ENCODE measurements at regions not wholly inside any gene's neighbourhood (a gene's known extent, or its start where the extent isn't known, plus 50 kb on each side); places are given as distances from the start of the nearest gene placed in this dataset.
A peak's percentile ranks its signal among the peaks of the same experiment; 100 is the strongest.

DNA sequence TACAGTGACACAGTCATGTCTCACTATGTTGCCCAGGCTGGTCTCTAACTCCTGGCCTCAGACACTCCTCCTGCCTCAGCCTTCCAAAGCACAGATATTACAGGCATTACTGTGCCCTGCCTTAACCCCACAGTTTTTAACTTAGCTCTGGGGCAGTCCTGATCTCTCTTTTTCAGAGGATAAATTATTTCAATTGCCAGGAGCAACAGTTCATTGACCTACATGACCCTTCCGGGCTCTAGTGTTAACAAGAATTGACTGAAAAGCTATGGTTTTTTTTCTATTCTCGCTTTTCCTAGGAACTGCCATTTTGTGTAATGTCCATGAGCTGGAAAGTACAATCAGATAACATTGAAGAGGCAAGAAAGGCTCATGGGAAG is 92.8 kb downstream of the HNRNPLL start:
- DNase-seq (ENCODE audit: low read depth in 4 of 4, low spot score in 3 of 4), result no peak

DNA sequence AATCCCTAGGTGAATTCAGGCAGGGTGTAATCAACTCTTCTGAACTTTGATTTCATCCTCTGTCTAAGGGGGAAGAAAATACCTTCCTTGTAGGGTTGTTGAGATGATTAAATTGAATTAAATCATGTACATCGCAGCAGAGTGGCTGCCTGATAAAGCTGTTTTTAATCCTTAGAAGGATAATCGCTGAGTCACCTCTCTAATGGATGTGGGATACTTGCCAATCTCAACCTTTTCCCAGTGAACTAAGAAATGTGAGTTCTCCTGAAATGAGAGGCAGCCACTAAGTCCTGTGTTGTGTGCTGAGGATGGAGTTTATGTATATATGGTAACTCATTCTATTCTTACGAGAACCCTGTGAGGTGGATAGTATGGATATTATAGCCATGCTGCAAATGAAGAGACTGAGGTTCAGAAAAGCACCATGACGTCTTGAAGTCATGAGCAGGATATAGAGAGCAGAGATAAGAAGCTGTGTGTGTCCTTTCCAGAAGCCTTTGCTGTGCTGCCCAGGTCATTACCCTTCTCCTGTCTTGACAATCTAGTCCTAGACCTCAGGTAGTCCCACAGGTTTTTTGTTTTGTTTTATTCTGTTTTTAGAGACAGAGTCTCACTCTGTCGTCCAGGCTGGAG is 93.3 kb downstream of the HNRNPLL start:
- no peak for DNase-seq (ENCODE audit: low read depth in 4 of 4, low spot score in 3 of 4)

DNA sequence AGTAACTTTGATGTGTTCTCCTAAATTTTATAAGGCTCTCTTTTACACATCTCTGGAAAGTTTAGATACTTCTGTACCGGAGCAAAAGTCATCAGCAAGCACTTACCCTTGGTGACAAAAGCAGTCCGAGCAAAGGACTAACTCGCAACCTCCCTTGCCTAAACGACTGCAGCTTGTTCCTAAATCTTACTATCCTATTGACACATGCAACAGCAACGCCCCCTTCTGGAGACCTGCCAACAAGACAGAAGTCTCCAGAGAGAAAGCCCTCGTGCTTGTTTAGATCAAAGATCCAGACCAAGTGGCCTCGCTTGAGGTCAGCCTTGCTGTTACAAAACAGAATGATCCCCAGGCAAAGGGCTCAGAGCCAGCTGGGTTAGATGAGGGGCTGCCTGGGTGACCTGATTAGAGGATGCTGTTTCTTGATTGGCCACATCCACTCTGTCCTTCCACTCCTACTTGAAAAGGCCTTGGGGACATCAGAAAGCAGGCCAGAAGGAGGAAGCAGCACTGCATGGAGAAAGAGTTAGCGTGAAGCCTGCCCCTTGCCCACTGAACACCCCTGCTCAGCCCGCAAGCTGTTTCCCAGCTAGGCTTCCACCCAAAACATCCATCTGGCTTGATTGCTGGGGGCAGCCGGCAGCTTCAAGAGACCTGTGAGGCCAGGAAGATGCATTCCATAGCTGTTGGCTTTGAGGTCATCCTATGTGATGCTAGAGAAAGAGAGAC is 94.3 kb downstream of the HNRNPLL start:
- peak; percentile 77 to 85 (median 83) for DNase-seq (ENCODE audit: low read depth in 4 of 4, low spot score in 3 of 4)

DNA sequence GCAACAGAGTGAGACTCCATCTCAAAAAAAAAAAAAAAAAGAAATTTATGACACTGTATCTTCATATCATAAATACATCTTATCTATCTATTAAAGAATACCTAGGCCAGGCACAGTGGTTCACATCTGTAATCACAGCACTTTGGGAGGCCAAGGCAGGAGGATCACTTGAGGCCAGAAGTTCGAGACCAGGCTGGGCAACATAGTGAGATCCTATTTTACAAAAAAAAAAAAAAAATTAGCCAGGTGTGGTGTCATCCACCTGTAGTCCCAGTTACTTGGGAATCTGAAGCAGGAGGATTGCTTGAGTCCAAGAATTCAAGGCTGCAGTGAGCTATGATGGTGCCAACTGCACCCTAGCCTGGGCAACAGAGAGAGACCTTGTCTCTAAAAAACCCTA is 95.0 kb downstream of the HNRNPLL start:
- DNase-seq (ENCODE audit: low read depth in 4 of 4, low spot score in 3 of 4), result no peak

DNA sequence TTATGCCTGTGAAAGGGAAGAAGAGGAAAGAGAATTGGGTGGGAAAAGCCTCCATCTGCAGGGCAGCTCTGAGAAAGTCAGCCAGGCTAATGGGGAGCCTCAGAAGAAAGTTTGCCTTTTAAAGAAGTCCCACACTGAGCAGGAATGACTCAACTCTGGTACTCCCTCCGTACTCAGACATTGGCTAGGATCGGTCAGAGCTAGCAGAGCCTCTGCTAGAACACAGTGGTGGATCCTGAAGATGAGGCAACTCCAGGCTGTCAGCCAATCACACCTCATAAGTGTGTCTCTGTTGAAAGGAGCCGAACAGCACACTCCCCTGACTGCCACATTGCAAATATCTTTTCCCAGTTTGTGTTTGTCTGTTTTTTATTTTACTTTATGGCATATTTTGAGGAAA is 96.9 kb downstream of the HNRNPLL start:
- no peak for DNase-seq (ENCODE audit: low read depth in 4 of 4, low spot score in 3 of 4)

DNA sequence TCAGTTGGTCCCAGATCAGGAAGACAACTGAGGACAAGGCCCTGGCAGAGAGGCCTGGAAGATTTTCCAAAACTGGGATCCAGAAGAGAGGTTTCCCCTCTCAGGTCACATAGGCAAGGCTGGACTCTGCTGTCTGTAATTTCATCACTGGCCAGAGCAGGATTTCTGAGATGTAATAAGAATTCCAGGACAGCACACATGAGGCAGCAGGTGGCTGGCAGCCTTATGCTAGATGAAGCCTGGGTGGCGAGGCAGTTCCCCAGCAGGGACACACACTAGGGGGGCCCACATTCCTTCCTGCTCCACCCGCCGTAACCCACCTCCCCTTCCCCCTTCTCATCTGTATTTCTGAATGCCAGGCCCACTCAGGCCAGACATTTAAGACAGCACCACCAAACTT is 98.6 kb downstream of the HNRNPLL start:
- no peak for DNase-seq (ENCODE audit: low read depth in 4 of 4, low spot score in 3 of 4)

DNA sequence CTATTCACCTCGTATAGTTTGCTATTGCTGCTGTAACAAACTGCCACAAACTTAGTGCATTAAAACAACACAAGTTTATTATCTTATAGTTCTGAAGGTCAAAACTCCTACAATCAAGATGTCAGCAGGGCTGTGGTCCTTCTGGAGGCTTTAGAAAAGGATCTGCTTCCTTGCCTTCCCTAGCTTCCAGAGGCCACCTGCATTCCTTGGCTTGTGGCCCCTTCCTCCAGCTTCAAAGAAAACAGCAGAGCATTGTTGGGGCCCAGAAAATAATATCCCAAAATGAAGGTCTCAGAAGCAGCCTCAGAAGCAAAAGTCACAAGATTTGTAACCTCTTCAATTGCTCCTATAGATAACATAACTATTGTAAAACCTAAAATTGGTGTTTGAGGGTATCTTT is 100.6 kb downstream of the HNRNPLL start:
- no peak for DNase-seq (ENCODE audit: low read depth in 4 of 4, low spot score in 3 of 4)

DNA sequence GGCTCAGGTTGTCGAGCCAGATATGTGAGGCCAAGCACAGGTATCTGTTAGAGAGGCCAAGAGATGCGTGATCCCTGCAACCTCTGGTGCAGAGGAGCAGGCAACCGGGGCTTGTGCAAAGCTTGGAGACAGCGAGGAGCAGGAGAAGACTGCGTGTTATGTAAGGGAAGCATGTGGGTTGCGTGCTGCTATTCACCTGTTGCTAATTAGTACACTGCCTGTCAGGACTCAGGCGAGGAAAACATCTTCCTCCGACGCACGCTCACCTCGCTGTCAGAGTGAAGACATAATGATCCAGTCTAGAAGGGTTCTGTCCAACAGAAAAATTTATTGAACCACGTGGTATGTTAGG is 102.5 kb downstream of the HNRNPLL start:
- DNase-seq (ENCODE audit: low read depth in 4 of 4, low spot score in 3 of 4), result no peak

DNA sequence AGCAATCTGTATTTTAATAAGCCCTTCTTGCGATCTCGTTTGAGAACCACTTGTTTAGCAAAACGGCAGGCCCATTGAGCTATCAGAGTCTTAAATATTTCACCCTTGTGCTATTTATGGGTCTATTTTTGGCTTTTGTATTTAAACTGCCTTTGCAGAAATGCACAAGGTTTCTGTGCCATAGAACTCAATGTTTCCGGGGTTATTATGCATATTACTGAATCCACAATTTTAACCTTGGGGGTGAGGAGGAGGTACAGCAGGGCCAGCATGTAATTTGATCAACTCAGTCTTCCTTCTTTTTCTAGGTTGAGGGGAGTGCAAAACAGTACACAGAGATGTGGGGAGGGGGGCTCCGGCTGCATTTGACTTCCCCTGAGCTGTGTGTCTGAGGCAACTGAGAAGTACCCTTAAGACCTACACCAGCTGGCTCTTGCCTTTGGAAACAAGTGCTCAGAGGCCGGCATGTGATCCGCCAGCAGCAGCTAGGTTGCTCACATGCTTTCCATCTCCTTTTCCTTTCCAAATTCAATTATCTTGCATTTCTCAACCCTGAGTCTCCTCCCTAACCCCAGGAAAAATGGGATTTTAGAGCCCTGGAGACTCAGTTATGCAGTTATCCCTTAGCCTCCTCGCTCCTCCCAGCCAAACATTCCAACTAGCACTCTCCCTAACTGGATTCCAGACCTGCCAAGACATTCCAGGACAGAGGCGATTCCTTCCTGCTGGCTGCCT is 103.0 kb downstream of the HNRNPLL start:
- no peak for DNase-seq (ENCODE audit: low read depth in 4 of 4, low spot score in 3 of 4)

DNA sequence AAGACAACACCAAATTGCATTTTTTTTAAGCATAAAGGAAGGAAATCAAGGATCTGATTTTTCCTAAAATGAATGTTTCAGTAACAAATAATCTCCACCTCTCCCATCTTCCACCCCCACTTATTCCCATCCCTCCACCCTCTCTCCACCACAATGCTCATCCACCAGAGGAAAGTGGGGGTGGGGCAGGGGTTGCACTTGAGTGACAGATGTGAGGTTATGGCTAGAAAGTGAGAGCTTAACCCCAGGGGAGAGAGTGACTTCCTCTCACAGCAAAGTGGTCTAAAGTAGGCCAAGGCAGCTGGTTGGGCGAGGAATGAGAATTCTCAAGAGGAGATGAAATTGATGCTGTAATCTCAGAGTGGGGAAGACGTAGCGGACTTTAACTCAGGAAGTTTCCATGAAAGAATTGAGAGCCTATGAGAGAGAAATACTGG is 104.7 kb downstream of the HNRNPLL start:
- DNase-seq (ENCODE audit: low read depth in 4 of 4, low spot score in 3 of 4), result no peak

DNA sequence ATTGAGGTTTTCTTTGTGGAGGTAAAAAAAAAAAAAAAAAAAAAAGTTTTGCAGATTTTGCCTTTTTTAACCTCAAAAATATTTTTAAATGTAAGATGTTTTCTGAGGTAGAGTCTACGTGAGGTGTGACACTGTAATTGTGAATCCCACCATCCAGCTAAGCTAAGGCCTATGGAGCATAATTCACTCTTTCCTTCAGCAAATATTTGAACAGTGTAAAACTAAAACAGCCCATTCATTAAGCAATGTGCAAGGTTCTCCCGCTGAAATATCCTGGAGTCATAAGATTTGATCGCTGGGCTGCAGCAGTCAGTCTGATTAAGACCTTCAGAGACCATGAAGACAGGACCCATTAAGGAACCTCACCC is 105.1 kb downstream of the HNRNPLL start:
- no peak for DNase-seq (ENCODE audit: low read depth in 4 of 4, low spot score in 3 of 4)

DNA sequence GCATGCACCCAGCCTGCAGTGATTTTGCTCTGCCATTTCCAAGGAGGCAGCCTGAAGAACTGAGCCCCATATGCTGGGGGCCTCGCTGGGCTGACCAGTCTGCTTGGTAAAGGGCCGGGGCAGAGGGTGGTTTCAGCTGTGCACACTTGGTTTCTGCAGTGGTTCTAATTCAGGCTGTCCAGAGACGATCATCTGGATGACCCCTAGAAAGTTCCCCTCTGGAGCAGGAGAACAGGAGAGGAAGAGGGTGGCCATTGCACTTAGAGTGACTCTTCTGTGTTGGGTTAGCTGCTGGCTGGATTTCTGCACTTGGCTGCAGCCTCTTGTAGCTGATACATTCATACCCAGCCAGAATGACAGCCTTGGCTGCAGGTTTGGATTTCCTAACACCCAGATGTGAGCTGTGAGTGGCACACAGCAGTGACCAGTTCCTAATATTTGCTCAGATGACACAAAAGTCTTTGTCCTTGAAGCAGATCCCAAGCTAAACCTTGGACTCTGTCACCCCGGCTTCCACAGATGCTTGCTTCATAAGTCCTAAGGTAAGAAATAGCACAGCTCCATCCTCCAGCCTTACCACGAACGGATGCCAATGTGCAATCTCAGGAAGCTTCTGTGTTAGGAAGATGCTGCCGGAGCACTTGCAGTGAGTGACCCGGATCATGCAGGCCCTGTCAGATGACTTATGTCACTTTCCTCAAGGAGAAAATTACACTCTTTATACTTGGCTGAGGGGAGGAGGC is 105.6 kb downstream of the HNRNPLL start:
- DNase-seq (ENCODE audit: low read depth in 4 of 4, low spot score in 3 of 4), result no peak

DNA sequence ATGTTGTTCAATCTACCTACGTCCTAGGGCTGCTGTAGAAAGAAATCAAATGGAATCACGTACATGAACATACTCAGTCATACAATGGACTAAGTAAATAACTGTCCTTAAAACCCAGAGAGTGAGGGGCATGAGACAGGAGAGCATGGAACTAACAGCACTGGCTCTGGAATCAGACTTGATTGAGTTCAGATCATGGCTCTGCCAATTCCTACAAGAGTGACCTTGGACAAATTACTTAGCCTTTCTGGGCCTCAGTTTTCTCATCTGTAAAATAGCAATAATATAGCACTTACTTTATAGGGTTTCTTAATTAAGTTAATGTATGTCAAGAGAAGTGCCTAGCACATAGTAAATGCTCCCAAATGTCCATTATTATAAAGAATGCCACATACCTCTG is 106.8 kb downstream of the HNRNPLL start:
- DNase-seq (ENCODE audit: low read depth in 4 of 4, low spot score in 3 of 4), result no peak

DNA sequence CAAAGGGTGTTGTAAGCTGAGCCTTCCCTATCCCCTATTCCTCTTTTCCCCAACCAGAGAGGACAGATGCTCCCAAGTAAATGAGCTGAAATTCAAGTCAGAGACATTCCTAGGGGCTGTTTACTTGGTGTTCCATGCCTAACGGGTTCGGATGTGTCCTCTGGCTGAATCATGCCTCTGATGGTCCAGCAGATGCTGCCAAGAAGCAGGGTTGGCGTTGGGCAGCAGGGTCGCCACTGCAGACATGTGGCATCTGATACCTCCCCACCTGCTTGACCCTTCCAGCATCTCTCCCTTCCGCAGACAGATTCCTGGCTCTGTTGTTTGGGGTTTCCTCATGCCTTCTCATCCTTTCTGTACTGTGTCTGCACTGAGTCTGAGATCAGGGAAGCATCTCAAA is 108.3 kb downstream of the HNRNPLL start:
- DNase-seq (ENCODE audit: low read depth in 4 of 4, low spot score in 3 of 4), result no peak

DNA sequence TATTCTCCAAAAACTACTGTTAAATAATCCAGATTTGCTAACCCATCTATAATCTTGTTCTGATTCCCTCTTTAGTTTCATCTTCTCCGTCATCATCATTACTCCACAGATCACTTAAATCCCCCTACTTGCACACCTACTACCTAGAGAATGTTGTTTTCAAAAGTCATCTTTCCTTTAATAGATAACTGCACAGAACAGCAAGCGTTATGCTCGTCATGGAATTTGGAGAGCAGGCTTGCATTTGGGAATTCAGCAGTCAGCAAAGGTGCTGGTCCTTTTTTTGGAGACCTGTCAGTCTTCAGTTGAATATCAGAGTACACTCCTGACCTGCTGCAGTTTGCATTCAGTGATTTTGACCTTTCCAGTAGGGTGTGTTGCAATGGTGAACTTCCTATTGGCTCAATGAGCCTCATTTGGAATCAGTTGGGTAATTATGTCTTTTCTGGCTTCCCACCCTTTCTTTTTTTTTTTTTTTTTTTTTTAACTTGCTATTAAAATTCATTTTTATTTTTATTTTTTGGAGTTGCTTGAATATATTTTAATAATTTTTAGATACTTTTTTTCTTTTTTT is 110.6 kb downstream of the HNRNPLL start:
- DNase-seq (ENCODE audit: low read depth in 4 of 4, low spot score in 3 of 4), result no peak

DNA sequence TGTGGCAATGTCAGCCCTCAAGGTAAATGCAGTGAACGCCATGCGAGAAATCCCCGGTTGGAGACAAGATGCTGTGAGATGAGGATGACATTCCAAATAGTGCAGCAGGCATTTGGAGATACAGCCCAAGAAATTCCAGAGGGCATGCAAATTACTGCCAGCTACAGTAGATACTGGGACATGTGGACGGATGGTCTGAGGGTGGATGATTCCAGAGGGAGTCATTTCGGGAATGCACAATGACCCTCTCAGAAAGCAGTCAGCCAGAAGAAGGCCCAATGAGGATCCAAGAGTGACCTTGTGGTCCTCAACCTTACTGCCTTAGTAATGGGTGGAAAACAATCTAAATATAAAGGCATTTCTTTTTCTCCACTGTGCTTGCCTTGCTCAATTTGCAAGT is 111.3 kb downstream of the HNRNPLL start:
- no peak for DNase-seq (ENCODE audit: low read depth in 4 of 4, low spot score in 3 of 4)

DNA sequence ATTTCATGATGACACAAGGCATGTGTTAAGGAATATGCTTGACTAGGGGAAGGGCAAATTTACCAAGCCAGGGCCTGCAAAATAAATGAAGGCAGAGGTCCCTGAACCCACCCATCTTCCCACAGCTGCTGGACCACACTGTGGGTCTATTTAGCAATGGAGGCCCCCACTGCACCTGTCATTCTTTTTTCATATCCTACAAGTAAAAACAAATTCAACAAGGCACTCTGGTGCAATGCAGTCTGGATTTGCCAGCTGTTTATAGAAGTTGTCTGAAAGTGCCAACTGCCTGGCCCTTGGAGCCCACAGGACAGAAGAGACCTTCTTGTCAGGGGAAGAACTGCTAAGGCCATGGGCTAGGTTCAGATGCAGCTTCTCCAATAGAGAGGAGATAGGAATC is 112.8 kb upstream of the ATL2 start:
- no peak for DNase-seq (ENCODE audit: low read depth in 4 of 4, low spot score in 3 of 4)

DNA sequence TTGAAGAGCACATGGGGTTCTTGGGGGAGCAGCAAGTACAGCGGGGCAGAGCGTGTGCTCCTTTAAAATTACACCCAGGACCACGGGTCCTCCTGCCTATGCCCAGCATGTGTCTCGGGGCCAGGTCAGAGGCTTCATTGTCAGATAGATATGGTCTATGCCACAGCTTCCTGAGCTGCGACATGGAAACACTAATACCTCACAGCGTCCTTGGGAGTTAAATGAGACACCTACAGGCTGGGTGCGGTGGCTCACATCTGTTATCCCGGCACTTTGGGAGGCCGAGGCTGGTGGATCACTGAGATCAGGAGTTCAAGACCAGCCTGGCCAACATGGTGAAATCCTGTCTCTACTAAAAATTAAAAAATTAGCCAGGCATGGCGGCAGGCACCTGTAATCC is 110.8 kb upstream of the ATL2 start:
- DNase-seq (ENCODE audit: low read depth in 4 of 4, low spot score in 3 of 4), result no peak

DNA sequence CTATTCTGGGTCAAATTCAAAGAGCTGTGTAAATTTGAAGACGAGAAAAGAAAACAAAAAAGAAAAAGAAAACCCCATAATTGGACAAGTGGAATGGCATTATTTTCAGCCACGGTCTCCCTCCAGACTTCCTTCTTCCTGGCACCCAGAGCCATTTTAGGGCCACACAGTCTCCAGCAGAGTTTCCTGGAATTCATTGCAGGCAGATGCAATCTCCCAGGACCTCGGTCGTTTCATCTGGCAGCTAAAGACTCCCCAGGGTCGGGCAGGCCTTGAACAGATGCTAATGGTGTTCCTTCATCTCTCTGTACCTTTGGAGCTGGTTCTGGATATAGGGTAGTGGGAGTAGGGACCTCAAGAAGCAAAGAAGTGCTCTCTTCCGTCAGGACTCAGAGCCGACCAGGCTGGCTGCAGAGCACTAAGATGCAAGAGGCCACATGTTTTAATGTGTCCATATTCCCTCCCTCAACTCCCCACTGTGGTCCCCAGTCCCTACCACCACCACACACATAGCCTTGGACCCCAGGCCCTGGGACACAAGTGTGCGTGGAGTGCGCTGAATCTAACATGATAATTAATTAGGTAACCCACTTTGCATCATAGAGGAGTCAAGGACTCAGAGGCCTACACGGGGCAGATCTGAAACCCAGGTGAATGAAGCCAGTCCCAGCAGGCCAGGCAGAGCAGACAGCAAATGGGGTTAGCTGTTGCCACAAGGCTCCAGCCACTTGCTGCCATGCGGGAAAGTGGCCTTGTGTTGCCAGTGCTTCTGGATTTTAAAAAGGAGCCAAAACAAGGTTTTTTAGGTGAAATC is 109.3 kb upstream of the ATL2 start:
- DNase-seq (ENCODE audit: low read depth in 4 of 4, low spot score in 3 of 4), result no peak

DNA sequence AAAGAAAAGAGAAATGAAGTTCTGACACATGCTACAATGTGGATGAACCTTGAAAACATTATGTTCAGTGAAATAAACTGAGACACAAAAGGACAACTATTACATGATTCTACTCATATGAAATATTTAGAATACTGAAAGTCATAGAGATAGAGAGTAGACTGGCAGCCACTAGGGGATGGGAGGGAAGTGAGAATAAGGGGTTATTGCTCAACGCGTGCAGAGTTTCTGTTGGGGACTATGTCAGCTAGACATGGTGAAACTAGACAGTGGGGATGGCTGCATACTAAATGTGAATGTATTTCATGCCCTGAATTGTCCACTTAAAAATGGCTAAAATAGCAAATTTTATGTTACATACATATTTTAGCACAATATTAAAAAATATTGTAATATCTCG is 108.7 kb upstream of the ATL2 start:
- no peak for DNase-seq (ENCODE audit: low read depth in 4 of 4, low spot score in 3 of 4)

All from right renal pelvis (tissue), 4 donors.